ENCODE measurements at regions not wholly inside any gene's neighbourhood (a gene's known extent, or its start where the extent isn't known, plus 50 kb on each side); places are given as distances from the start of the nearest gene placed in this dataset.
A peak's percentile ranks its signal among the peaks of the same experiment; 100 is the strongest.

GRCh38 chr9:75229605-75230332 lies 141.5 kb downstream of the OSTF1 start:
- TF ChIP-seq, protein P1, sequence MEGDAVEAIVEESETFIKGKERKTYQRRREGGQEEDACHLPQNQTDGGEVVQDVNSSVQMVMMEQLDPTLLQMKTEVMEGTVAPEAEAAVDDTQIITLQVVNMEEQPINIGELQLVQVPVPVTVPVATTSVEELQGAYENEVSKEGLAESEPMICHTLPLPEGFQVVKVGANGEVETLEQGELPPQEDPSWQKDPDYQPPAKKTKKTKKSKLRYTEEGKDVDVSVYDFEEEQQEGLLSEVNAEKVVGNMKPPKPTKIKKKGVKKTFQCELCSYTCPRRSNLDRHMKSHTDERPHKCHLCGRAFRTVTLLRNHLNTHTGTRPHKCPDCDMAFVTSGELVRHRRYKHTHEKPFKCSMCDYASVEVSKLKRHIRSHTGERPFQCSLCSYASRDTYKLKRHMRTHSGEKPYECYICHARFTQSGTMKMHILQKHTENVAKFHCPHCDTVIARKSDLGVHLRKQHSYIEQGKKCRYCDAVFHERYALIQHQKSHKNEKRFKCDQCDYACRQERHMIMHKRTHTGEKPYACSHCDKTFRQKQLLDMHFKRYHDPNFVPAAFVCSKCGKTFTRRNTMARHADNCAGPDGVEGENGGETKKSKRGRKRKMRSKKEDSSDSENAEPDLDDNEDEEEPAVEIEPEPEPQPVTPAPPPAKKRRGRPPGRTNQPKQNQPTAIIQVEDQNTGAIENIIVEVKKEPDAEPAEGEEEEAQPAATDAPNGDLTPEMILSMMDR (IDR thresholded peaks at IDR 0.05) = no peak
- no peak for TF ChIP-seq POLR2A (IDR thresholded peaks at IDR 0.05)
- peak overlapping the region in 2 of 3 donors; percentile 84 to 92 for H3K27ac ChIP-seq
- ATAC-seq (peak; percentile 93 to 98 (median 97)), DNase-seq (peak; percentile 69 to 95 (median 86))
- peaks cover 0 to 31% (median 9%) of the 10 kb centered on the region in 4 donors for H3K4me1 ChIP-seq
- peaks cover 0 to 5% (median 0%) of the 10 kb centered on the region in 4 donors for H3K9me3 ChIP-seq
- no peaks in the 10 kb centered on the region for H3K36me3 ChIP-seq
- 56% methylated on average over 4 of the region's 5 CpGs for WGBS (ENCODE audit: insufficient coverage, low coverage, low lambda C conversion rate, missing lambda C conversion rate)
- no peak overlapping the region for H3K4me3 ChIP-seq
- H3K27me3 ChIP-seq = no peaks in the 10 kb centered on the region
- intact Hi-C loops (cut with DNase I) = no loop called here

DNA sequence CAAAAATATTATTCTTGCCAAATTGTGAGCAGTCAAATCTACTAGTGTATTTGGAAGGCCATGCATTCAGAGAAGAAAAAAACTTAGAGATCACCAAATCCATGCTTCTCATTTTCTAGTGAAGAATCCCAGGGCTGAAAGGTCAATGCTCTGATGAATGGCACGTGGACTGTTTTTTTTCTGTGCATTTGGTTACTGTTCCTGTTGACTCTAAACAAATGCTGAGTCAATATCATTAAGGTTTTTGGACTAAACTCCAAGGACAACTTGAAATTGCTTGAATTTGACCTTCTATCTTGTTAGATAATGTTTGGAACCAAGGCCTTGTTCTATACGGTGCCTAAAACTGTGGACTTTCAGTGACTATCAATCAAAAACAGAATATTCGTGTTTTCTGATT lies 142.2 kb downstream of the OSTF1 start:
- H3K27me3 ChIP-seq = no peaks in the 10 kb centered on the region
- 11% methylated on average over 3 of the region's 3 CpGs for whole genome bisulfite sequencing (ENCODE audit: insufficient coverage, low coverage, low lambda C conversion rate, missing lambda C conversion rate)
- ATAC-seq (peak; percentile 48 to 76 (median 74)), DNase-seq (no peak)
- H3K4me3 ChIP-seq = no peak overlapping the region
- intact Hi-C loops (cut with DNase I) = no loop called here
- peaks cover 0 to 31% (median 9%) of the 10 kb centered on the region in 4 donors for H3K4me1 ChIP-seq
- TF ChIP-seq, protein P1 (IDR thresholded peaks at IDR 0.05) = no peak
- no peak for TF ChIP-seq POLR2A (IDR thresholded peaks at IDR 0.05)
- H3K27ac ChIP-seq = peak overlapping the region in 2 of 3 donors; percentile 84 to 92
- H3K36me3 ChIP-seq = no peaks in the 10 kb centered on the region
- H3K9me3 ChIP-seq = peaks cover 0 to 5% (median 0%) of the 10 kb centered on the region in 4 donors

DNA sequence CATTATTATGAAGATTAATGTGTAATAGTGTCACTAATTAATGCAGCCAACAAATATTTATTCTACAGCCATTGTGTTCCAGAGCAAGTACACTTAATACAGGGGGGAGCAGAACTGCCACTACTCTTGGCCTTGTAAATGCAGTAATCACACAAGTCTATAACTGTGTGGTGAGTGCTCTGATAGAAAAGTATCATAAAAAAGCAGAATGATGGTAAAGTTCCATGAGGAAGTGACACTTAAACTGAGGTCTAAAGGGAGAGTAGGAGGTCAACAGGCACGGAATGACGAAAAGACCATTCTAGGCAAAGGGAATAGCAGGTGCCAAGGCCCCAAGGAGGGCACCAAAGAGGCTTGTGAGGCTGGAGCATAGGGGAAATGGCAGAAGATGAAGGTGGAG lies 142.9 kb downstream of the OSTF1 start:
- H3K27me3 ChIP-seq = no peaks in the 10 kb centered on the region
- H3K4me3 ChIP-seq = no peak overlapping the region
- H3K9me3 ChIP-seq = peaks cover 0 to 4% (median 0%) of the 10 kb centered on the region in 4 donors
- 80% methylated on average over 2 of the region's 2 CpGs for WGBS (ENCODE audit: insufficient coverage, low coverage, low lambda C conversion rate, missing lambda C conversion rate)
- TF ChIP-seq, protein P1 (IDR thresholded peaks at IDR 0.05) = no peak
- no peak for TF ChIP-seq POLR2A (IDR thresholded peaks at IDR 0.05)
- no peak for ATAC-seq
- no peak for DNase-seq
- H3K4me1 ChIP-seq = peaks cover 0 to 36% (median 9%) of the 10 kb centered on the region in 4 donors
- peak overlapping the region in 1 of 3 donors; percentile 92 for H3K27ac ChIP-seq
- no peaks in the 10 kb centered on the region for H3K36me3 ChIP-seq
- intact Hi-C loops (cut with DNase I) = no loop called here

GRCh38 chr9:75233011-75233410 lies 144.7 kb downstream of the OSTF1 start:
- H3K36me3 ChIP-seq = no peaks in the 10 kb centered on the region
- H3K9me3 ChIP-seq = no peaks in the 10 kb centered on the region
- intact Hi-C loops (cut with DNase I) = no loop called here
- WGBS (ENCODE audit: insufficient coverage, low coverage, low lambda C conversion rate, missing lambda C conversion rate) = 82% methylated on average over 5 of the region's 5 CpGs
- no peak for DNase-seq
- H3K4me3 ChIP-seq = no peak overlapping the region
- no peak for ATAC-seq
- H3K27ac ChIP-seq = no peak overlapping the region
- no peaks in the 10 kb centered on the region for H3K27me3 ChIP-seq
- no peak for TF ChIP-seq POLR2A (IDR thresholded peaks at IDR 0.05)
- TF ChIP-seq, protein P1 (IDR thresholded peaks at IDR 0.05) = no peak
- peaks cover 0 to 28% (median 9%) of the 10 kb centered on the region in 4 donors for H3K4me1 ChIP-seq
